GM12878 (cell line): ENCODE measurements at regions not wholly inside any gene's neighbourhood (a gene's known extent, or its start where the extent isn't known, plus 50 kb on each side); places are given as distances from the start of the nearest gene placed in this dataset.

Experiments
- ATAC-seq: fragments of 200-7000 bp; cut with Tn5 transposase; 3 replicates; pipeline ENCODE4 v1.9.1; 2020; ENCODE audit warnings: mild to moderate bottlenecking, moderate library complexity
- BruUV-seq: library from RNA; stranded (reverse); fragments of 400-500 nt; replicated peaks from 2 replicates; lab custom pipeline; 2021; lab: Mats Ljungman, UMichigan
- CTCF ChIA-PET: fragments of 300-600 bp; sonication (Branson Sonifier 250); formaldehyde crosslinking; extraction: SDS; loops from one replicate; lab custom pipeline; 2021; ENCODE audit warnings: inconsistent platforms; lab: Yijun Ruan, JAX
- POLR2A ChIA-PET: fragments of 350-600 bp; formaldehyde crosslinking; extraction: SDS; loops from one replicate; lab custom pipeline; 2021; ENCODE audit warnings: inconsistent platforms; lab: Charles Lee
- RAD21 ChIA-PET: fragments of 300-600 bp; sonication (Branson Sonifier 250); formaldehyde crosslinking; loops from one replicate; lab custom pipeline; 2023; ENCODE audit warnings: antibody characterized with exemption; ENCODE audit not compliant: unreplicated experiment; lab: Charles Lee
- SMC1A ChIA-PET: fragments of 300-600 bp; sonication (Branson Sonifier 250); formaldehyde crosslinking; loops from one replicate; lab custom pipeline; 2023; ENCODE audit not compliant: unreplicated experiment, uncharacterized antibody; lab: Charles Lee
- DNase-seq: peaks from one replicate; pipeline ENCODE4 v3.0.0-alpha.2; 2011; ENCODE audit warnings: low read depth, low spot score
- FAIRE-seq: peaks from 3 replicates; lab custom pipeline; 2011; peaks lifted over from hg19 to GRCh38; lab: Jason Lieb, UNC
- H2AFZ ChIP-seq: 2 replicates; pipeline ENCODE4 v1.6.0; 2011; ENCODE audit warnings: low read depth, low read length, control low read depth; ENCODE audit not compliant: control insufficient read depth
- H3K27ac ChIP-seq: 2 replicates; pipeline ENCODE4 v1.5.1; 2011; ENCODE audit warnings: control low read depth; ENCODE audit not compliant: control insufficient read depth, insufficient read depth
- H3K27me3 ChIP-seq, 2 experiments: replicated peaks in 1 of 2; 2 replicates each; pipeline versions ENCODE4 v1.6.0 to v1.6.1; 2011; ENCODE audit warnings: low read length in 1 of 2; ENCODE audit not compliant: control insufficient read depth in 2 of 2, insufficient read depth in 2 of 2
- H3K36me3 ChIP-seq, 2 experiments: 2 replicates each; pipeline ENCODE4 v1.5.1; 2011; ENCODE audit warnings: low read length in 1 of 2; ENCODE audit not compliant: control insufficient read depth in 2 of 2, insufficient read depth in 2 of 2
- H3K4me1 ChIP-seq: 2 replicates; pipeline ENCODE4 v1.6.1; 2011; ENCODE audit warnings: mild to moderate bottlenecking, low read length, moderate library complexity, mixed read lengths; ENCODE audit not compliant: control insufficient read depth, insufficient read depth
- H3K4me2 ChIP-seq: 2 replicates; pipeline ENCODE4 v1.6.0; 2011; ENCODE audit warnings: control low read depth; ENCODE audit not compliant: control insufficient read depth, insufficient read depth
- H3K4me3 ChIP-seq: fragments of 200-600 bp; sonication (generic); 2 replicates; pipeline ENCODE4 v1.5.1; 2016
- H3K79me2 ChIP-seq: 2 replicates; pipeline ENCODE4 v1.6.0; 2011; ENCODE audit warnings: low read length; ENCODE audit not compliant: control insufficient read depth, insufficient read depth
- H3K9ac ChIP-seq: 2 replicates; pipeline ENCODE4 v1.8.0; 2011; ENCODE audit warnings: low read length, control low read depth, mixed read lengths; ENCODE audit not compliant: control insufficient read depth, insufficient read depth
- H3K9me3 ChIP-seq: replicated peaks from 3 replicates; pipeline ENCODE4 v1.5.1; 2011; ENCODE audit warnings: mild to moderate bottlenecking, low read length; ENCODE audit not compliant: control insufficient read depth, insufficient read depth
- H4K20me1 ChIP-seq: 2 replicates; pipeline ENCODE4 v1.6.0; 2011; ENCODE audit not compliant: control insufficient read depth, insufficient read depth
- CHD1 ChIP-seq: IDR thresholded peaks from 2 replicates; pipeline ENCODE4 v1.6.1; 2012; ENCODE audit warnings: low read depth, low read length, improper control_type of control experiment
- EGR1 ChIP-seq, 2 experiments: IDR thresholded peaks; 1 replicate in 1 of 2; 2 replicates in 1 of 2; pipeline ENCODE4 v1.6.1; 2011 to 2012; ENCODE audit warnings: low read depth in 2 of 2, low read length in 2 of 2, borderline replicate concordance in 1 of 2, mild to moderate bottlenecking in 1 of 2, moderate library complexity in 1 of 2
- GABPA ChIP-seq: IDR thresholded peaks from 2 replicates; pipeline ENCODE4 v1.6.1; 2014; ENCODE audit warnings: antibody characterized with exemption, low read depth, mild to moderate bottlenecking, inconsistent platforms
- HDGF ChIP-seq: fragments of 450-650 bp; IDR thresholded peaks from 2 replicates; pipeline ENCODE4 v1.6.1; 2016; ENCODE audit warnings: antibody characterized with exemption
- POLR2A ChIP-seq: IDR thresholded peaks from 2 replicates; pipeline ENCODE4 v1.6.1; 2011; ENCODE audit warnings: low read depth, mild to moderate bottlenecking, low read length
- SMARCA5 ChIP-seq: fragments of 450-650 bp; IDR thresholded peaks from 2 replicates; pipeline ENCODE4 v1.6.1; 2017; ENCODE audit warnings: mild to moderate bottlenecking
- TCF7 ChIP-seq: IDR thresholded peaks from 2 replicates; pipeline ENCODE4 v1.6.1; 2014; ENCODE audit warnings: antibody characterized with exemption, borderline replicate concordance
- ZNF274 ChIP-seq: IDR thresholded peaks from one replicate; pipeline ENCODE4 v1.8.0; 2011; ENCODE audit not compliant: insufficient read length, insufficient read depth
- WGBS: methylation state at CpG from one replicate; pipeline ENCODE4 v1.1.6; 2016; ENCODE audit warnings: low lambda C conversion rate; ENCODE audit not compliant: insufficient replicate concordance, insufficient coverage; ENCODE audit errors: missing lambda C conversion rate; 5-methylcytosine and 5-hydroxymethylcytosine counted together
- in situ Hi-C: fragments of 300-500 bp; cut with MboI; formaldehyde crosslinking; loops from 9 replicates; pipeline ENCODE4 v1.14.3; 2018; ENCODE audit warnings: mixed read lengths
- intact Hi-C: fragments of 100-400 bp; cut with micrococcal nuclease; formaldehyde crosslinking; loops from one replicate; pipeline ENCODE4 v1.14.2; 2022; ENCODE audit not compliant: unreplicated experiment
- TF ChIP-seq, protein P1 (sequence below): fragments of 450-650 bp; conservative IDR thresholded peaks from 2 replicates; pipeline ENCODE4 v1.6.1; 2017; ENCODE audit warnings: mild to moderate bottlenecking, moderate library complexity
- TF ChIP-seq, protein P2 (sequence below): fragments of 450-650 bp; IDR thresholded peaks from 2 replicates; pipeline ENCODE4 v1.6.1; 2017; ENCODE audit warnings: low read depth, mild to moderate bottlenecking, moderate library complexity
- TF ChIP-seq, protein P3 (sequence below): fragments of 450-650 bp; IDR thresholded peaks from 2 replicates; pipeline ENCODE4 v1.6.1; 2017; ENCODE audit warnings: mild to moderate bottlenecking, moderate library complexity
- TF ChIP-seq, protein P4 (sequence below): fragments of 450-650 bp; formaldehyde crosslinking; IDR thresholded peaks from 2 replicates; pipeline ENCODE4 v1.5.0; 2022; ENCODE audit warnings: mild to moderate bottlenecking, missing genetic modification characterization

DNA sequence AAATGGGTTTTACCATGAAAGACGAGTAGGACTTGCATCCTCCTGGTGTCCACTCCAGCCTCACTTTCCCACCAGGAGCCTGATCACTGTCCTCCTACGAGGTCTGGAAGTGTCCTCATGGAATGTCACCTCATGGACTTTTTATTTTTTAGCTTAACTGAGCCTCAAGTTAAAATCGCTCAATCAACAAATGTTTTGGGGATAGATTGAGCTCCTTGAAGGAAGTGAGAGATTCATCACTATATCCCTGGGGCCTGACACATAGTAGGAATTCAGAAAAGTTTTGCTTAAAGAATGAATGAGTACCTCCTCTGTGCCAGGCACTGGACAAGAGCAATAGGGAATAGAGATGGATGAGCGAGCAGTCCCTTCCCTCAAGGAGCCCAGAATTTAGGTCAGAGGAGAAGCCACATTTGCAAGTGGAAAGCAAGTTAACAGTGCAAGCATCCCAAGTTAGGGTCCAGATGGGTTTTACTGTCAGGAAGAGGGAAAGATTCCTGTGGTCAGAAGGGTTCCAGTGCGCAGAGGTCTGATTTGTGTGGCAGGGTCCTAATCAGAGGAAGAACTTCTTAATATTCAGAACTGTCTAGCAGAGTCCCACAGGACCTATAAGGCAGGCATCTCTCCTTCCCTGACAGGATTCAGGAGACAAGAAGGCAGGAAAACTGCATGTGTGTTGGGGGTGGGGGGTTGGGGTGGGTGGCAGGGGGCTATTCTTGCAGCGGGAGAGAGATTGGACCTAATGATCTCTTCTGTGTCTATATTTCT, 67.0 kb downstream of the MYCN start:
- intact Hi-C loops = no loop called here
- CTCF ChIA-PET = no interaction called here
- 40% methylated on average over 6 of the region's 6 CpGs for WGBS
- TF ChIP-seq CHD1 (no peak), ZNF274 (no peak), POLR2A (no peak), SMARCA5 (no peak), HDGF (no peak), EGR1 (IDR thresholded peaks at IDR 0.05; ENCODE audit: borderline replicate concordance in 1 of 2, low read depth in 2 of 2, low read length in 2 of 2) (no peak), TCF7 (no peak), GABPA (no peak)
- TF ChIP-seq, protein P1, sequence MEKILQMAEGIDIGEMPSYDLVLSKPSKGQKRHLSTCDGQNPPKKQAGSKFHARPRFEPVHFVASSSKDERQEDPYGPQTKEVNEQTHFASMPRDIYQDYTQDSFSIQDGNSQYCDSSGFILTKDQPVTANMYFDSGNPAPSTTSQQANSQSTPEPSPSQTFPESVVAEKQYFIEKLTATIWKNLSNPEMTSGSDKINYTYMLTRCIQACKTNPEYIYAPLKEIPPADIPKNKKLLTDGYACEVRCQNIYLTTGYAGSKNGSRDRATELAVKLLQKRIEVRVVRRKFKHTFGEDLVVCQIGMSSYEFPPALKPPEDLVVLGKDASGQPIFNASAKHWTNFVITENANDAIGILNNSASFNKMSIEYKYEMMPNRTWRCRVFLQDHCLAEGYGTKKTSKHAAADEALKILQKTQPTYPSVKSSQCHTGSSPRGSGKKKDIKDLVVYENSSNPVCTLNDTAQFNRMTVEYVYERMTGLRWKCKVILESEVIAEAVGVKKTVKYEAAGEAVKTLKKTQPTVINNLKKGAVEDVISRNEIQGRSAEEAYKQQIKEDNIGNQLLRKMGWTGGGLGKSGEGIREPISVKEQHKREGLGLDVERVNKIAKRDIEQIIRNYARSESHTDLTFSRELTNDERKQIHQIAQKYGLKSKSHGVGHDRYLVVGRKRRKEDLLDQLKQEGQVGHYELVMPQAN = no peak
- TF ChIP-seq, protein P2, sequence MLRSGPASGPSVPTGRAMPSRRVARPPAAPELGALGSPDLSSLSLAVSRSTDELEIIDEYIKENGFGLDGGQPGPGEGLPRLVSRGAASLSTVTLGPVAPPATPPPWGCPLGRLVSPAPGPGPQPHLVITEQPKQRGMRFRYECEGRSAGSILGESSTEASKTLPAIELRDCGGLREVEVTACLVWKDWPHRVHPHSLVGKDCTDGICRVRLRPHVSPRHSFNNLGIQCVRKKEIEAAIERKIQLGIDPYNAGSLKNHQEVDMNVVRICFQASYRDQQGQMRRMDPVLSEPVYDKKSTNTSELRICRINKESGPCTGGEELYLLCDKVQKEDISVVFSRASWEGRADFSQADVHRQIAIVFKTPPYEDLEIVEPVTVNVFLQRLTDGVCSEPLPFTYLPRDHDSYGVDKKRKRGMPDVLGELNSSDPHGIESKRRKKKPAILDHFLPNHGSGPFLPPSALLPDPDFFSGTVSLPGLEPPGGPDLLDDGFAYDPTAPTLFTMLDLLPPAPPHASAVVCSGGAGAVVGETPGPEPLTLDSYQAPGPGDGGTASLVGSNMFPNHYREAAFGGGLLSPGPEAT = no peak
- TF ChIP-seq, protein P3, sequence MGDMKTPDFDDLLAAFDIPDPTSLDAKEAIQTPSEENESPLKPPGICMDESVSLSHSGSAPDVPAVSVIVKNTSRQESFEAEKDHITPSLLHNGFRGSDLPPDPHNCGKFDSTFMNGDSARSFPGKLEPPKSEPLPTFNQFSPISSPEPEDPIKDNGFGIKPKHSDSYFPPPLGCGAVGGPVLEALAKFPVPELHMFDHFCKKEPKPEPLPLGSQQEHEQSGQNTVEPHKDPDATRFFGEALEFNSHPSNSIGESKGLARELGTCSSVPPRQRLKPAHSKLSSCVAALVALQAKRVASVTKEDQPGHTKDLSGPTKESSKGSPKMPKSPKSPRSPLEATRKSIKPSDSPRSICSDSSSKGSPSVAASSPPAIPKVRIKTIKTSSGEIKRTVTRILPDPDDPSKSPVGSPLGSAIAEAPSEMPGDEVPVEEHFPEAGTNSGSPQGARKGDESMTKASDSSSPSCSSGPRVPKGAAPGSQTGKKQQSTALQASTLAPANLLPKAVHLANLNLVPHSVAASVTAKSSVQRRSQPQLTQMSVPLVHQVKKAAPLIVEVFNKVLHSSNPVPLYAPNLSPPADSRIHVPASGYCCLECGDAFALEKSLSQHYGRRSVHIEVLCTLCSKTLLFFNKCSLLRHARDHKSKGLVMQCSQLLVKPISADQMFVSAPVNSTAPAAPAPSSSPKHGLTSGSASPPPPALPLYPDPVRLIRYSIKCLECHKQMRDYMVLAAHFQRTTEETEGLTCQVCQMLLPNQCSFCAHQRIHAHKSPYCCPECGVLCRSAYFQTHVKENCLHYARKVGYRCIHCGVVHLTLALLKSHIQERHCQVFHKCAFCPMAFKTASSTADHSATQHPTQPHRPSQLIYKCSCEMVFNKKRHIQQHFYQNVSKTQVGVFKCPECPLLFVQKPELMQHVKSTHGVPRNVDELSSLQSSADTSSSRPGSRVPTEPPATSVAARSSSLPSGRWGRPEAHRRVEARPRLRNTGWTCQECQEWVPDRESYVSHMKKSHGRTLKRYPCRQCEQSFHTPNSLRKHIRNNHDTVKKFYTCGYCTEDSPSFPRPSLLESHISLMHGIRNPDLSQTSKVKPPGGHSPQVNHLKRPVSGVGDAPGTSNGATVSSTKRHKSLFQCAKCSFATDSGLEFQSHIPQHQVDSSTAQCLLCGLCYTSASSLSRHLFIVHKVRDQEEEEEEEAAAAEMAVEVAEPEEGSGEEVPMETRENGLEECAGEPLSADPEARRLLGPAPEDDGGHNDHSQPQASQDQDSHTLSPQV = no peak
- TF ChIP-seq, protein P4, sequence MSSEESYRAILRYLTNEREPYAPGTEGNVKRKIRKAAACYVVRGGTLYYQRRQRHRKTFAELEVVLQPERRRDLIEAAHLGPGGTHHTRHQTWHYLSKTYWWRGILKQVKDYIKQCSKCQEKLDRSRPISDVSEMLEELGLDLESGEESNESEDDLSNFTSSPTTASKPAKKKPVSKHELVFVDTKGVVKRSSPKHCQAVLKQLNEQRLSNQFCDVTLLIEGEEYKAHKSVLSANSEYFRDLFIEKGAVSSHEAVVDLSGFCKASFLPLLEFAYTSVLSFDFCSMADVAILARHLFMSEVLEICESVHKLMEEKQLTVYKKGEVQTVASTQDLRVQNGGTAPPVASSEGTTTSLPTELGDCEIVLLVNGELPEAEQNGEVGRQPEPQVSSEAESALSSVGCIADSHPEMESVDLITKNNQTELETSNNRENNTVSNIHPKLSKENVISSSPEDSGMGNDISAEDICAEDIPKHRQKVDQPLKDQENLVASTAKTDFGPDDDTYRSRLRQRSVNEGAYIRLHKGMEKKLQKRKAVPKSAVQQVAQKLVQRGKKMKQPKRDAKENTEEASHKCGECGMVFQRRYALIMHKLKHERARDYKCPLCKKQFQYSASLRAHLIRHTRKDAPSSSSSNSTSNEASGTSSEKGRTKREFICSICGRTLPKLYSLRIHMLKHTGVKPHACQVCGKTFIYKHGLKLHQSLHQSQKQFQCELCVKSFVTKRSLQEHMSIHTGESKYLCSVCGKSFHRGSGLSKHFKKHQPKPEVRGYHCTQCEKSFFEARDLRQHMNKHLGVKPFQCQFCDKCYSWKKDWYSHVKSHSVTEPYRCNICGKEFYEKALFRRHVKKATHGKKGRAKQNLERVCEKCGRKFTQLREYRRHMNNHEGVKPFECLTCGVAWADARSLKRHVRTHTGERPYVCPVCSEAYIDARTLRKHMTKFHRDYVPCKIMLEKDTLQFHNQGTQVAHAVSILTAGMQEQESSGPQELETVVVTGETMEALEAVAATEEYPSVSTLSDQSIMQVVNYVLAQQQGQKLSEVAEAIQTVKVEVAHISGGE (CRISPR knock-in tag) = no peak

More for the DNA sequence above, 67.0 kb downstream of the MYCN start:
- ChIA-PET RAD21 (no interaction called here), SMC1A (no interaction called here), POLR2A (no interaction called here)
- Histone ChIP-seq H3K9me3 (no peaks in the 10 kb centered on the region), H3K4me2 (no peak overlapping the region), H3K4me1 (no peaks in the 10 kb centered on the region), H2AFZ (no peak overlapping the region), H3K27me3 (peaks cover under 1 to 9% of the 10 kb centered on the region in 2 experiments; a peak in 2 of 4 replicates), H4K20me1 (no peaks in the 10 kb centered on the region), H3K36me3 (no peaks in the 10 kb centered on the region), H3K79me2 (no peaks in the 10 kb centered on the region), H3K4me3 (no peak overlapping the region), H3K9ac (no peak overlapping the region), H3K27ac (no peak overlapping the region)
- DNase-seq = no peak
- no peak for ATAC-seq
- no peak for FAIRE-seq
- in situ Hi-C loops = no loop called here
- no TSS peak for BruUV-seq
